ENCODE measurements at regions not wholly inside any gene's neighbourhood (a gene's known extent, or its start where the extent isn't known, plus 50 kb on each side); places are given as distances from the start of the nearest gene placed in this dataset.
A peak's percentile ranks its signal among the peaks of the same experiment; 100 is the strongest.

DNA sequence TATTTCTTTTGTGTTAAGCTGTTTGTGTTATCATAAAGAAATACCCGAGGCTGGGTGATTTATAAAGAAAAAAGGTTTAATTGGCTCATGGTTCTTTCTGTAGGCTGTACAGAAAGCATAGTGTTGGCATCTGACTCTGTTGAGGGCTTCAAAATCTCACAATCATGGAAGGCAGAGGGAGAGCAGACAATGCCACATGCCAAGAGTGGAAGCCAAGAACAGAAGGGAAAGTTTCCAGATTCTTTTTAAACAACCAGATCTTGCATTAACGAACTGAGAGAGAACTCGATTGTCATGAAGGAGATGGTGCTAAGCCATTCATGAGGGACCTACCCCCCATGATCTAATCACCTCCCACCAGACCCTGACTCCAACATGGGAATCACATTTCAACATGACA, 290.1 kb downstream of the BMP2 start:
- no peak for DNase-seq

DNA sequence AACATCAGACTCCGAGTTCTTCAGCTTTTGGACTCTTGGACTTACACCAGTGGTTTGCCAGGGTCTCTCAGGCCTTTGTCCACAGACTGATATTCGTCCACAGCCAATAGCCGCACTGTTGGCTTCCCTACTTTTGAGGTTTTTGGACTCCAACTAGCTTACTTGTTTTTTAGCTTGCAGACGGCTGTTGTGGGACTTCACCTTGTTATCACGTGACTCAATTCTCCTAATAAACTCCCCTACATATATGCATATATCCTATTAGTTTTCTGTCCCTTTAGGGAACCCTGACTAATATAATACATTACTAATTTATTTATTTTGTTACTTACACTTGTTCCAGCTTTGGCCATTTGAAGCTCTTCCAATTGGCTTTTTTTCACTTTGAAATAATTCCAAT, 311.3 kb downstream of the BMP2 start:
- no peak for DNase-seq

DNA sequence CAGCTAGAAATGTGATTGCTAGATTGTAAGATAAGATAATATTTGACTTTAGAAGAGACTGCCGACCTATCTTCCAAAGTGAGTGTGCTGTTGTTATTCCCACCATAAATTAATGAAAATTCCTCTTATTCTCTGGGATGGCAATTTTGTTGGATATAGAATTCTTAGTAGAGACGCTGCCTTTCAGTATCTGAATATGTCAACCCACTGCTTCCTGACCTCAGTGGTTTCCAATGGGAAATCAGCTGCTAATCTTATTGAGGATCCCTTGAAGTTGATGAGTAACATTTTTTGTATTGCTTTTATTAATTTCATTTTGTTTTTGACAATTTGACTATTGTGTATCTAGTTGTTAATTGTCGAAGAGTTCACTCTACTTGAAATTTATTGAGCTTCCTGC, 313.0 kb downstream of the BMP2 start:
- no peak for DNase-seq

DNA sequence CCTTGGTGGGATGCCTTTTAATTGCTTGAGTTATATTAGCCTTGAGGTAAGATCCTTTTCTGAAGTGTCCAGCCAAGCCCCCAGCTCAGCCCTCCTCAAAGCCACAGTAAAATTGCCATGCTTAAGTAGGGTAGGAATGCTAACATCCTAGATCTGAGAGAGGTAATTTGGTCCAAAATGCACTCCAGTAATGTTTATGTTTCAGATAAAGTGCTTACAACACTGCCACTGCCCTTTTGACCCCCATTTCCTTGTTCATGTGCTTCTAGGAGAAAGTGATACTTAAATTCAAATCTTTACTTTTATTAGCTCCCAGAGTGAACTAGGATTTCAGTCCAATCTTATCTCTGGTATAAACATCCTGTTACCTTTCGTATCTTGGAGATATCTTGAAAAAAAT, 318.0 kb downstream of the BMP2 start:
- no peak for DNase-seq

DNA sequence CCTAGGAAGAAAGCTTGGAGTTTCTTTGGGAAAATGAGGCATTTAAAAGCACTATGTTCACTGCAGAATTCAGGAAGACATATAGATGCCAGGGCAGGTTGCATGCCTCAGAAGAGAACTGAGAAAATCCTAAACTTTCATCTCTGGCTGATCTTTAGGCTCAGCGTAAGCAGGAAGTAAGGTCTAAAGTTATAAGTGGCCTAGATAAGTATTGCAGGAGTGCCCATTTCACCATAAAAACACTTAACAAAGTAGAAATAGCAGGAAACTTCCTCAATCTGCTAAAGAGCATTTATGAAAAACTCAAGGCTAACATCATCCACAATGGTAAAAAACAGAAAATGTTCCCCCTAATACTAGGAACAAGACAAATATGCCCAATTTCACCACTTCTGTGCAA, 320.3 kb downstream of the BMP2 start:
- DNase-seq: no peak

DNA sequence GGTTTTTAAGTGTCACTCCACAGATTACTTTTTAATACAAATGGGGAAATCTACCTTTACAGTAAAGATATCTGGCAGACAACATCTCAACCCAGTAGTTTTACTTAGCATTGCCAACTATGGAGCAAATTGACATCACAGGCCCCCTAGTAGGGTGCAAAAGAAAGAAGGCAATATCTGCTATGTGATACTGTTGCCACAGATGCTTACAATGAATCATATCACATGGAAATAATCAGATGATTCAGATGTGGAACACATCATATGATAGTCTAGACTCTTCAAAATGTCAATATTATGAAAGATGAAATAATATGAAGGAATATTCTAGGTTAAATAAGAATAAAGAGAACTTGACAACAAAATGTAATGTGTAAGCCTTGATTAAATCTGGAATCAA, 322.5 kb downstream of the BMP2 start:
- DNase-seq: no peak

DNA sequence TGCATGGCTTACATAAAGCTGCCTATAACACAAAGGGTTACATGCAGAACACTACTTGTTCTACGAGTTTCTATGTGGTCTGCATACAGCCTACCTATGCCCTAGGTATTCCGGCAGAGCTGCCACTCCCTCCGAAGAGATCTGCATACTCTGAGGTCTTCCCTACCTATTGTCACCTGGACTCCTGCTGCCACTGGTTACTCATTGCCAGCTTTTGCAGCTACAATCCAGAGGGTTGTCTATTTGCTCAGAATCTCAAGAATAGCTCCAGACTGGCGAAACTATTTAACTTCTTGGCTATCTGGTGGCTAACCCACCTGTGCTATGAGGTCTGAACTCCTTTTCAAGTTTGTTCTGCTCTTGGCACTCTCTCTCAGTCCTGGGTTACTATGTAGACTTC, 323.3 kb downstream of the BMP2 start:
- no peak for DNase-seq

DNA sequence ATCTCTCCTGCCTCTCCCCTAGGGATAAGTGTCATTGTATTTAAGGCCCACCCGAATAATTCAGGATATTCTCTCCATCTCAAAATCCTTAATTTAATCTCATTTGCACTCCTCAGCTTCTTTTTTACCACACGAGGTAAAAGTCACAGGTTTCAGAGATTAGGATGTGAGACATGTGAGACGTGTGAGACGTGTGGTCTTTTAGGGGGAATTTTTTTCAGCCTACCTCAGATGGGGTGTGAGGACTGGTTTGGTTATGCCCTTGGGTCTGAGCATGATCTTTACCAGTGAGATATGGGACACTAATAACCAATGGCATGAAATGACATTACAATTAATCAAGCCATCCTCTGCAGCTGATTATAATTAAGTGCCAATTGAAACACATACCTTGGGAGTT, 324.2 kb downstream of the BMP2 start:
- DNase-seq: no peak

DNA sequence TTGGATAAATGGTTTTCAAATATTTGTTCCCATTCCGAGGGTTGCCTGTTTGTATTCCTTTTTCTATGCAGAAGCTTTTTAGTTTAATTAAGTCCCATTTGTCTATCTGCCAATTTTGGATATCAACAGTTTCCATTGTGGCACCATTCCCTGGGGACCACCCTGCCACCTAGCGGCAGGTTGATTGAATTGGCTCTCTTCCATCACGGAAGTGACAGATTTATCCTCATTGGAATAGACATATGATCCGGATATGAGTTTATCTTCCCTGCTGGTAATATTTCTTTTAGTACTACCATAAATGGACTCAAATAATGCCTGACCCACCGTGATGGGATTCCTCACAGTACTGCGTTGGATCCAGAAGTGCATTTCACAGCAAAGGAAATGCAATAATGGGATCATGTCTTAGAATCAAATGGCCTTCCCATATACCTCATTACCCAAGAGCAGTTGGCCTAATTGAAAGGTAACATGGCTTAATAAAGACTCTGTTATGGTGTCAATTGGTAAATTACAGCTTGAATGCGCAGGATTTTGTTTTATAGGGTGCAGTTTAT, 327.0 kb downstream of the BMP2 start:
- DNase-seq: peak in 8 of 58 donors; percentile 1 to 28 (median 2)

DNA sequence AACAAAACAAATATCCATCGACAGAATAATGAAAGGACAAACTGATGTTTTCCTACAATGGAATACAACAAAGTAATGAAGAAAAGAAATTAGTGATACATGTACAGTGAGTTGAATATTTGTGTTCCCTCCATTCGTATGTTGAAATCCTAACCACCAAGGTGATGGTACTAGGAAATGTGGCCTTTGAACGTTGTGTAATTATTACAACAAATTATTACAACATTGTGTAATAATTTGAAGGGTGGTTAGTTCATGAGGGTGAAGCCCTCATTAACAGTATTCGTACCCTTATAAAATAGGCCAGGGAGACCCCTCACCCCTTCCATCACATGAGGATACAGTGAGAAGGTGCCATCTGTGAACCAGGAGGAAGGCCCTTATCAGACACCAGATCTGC, 339.4 kb downstream of the BMP2 start:
- DNase-seq: no peak

DNA sequence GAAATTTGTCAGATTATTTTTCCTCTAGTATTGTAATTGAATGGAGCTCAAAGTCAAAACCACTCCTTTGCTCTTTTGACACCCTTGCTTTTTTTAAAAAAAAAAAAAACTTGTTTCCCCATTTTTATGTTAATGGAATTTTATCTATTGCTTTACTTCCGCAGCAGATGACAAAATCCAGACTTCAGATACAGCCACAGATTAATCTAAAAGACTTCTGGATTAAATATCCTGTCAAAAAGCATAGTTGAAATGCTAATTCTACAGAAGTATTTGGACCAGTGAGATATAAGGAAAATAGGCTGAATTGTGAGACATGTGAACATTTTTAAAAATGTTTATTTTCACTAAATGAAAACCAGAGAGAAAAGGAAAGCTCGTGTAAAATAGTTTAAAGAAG, 341.4 kb downstream of the BMP2 start:
- DNase-seq: no peak

DNA sequence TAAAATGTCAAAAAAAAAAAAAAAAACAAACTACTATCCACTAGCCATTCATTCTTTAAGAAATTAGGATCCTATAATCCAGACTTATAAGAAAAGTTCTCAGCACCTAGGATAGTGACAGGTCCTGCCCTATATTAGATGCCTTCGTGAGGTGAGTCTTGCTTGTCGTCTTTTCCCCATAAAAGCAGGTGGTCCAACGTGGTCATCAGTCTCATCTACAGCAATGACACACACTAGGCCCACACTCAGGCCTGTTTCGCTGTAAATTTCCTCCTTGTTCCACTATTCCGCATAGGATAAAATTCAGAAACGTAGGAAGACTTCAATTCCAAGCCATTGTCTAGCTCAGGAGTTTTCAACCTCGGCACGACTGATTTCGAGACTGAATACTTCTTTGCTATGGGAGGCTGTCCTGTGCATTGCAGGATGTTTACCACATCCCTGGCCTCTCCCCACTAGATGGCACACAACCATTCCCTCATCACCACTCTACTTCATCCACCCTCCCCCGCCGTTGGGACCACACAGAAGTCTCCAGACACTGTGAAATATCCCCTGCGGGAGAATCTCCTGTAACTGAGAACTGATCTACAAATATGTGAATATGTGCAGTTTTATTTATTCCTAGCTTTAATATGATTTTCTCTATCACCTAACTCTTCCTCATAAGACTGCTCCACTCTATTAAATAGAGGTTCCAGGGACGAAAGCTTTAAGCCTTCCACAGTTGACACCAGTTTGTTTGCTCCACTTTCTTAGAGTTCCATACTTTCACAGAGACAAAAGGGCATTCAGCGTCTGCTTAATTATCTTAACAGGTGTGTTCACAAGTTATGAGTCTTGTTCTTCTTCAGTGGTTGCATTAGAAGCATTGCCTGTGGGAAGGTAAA, 346.3 kb downstream of the BMP2 start:
- peak in 21 of 58 donors; percentile 1 to 32 (median 11) for DNase-seq

DNA sequence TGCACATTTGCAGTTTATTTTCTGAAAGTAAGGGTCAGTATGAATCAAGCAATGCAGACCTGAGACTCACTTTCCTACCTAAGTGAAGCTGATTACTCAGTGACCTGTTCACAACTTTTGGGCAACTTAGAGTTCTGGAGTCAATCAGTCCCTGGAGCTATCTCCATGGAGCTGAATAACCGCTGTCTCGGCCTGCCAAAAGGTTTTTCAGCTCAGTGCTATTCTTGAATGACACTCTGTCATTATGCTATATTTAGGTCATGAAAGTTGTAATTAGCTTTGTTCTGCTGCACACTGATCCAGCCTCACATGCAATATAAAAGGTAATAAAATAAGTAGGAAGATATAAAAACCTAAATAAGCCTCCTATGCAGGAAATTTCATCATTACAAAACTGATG, 356.0 kb downstream of the BMP2 start:
- no peak for DNase-seq

DNA sequence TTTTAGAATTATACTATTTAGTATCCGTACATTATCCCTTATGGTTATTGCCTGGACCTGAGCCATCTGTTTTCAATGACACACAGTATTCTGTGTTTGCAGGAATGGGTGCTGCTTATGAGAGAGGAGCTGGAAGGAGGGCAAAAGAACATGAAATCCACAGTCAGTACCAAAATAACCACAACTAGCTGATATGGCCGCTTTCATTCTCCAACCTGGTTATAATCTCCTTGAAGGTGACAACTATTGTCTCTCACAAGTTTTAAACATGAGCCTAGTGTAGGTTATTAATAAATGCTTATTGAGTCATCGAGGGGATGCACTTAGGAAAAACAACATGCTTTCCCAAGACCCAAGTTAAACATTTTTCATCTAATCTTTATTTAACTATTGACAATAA, 356.6 kb downstream of the BMP2 start:
- DNase-seq: no peak

DNA sequence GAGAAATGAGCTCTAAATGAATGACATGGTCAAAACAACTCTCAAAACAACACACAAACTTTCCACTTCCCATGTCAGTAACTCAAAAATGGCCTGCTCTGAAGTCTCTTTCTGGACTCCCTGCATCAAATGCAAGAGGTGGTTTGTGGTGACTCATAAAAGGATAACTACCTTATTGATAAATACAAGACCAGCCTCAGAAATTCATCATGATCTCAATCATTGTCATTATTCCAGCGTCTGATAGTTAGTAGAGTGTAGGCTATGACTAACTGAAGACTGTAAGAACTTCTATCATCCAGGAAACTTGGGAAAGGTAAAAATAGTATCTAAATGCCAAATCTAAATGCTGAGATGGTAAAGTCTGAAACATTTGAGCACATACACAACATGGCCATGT, 369.4 kb downstream of the BMP2 start:
- DNase-seq: no peak

DNA sequence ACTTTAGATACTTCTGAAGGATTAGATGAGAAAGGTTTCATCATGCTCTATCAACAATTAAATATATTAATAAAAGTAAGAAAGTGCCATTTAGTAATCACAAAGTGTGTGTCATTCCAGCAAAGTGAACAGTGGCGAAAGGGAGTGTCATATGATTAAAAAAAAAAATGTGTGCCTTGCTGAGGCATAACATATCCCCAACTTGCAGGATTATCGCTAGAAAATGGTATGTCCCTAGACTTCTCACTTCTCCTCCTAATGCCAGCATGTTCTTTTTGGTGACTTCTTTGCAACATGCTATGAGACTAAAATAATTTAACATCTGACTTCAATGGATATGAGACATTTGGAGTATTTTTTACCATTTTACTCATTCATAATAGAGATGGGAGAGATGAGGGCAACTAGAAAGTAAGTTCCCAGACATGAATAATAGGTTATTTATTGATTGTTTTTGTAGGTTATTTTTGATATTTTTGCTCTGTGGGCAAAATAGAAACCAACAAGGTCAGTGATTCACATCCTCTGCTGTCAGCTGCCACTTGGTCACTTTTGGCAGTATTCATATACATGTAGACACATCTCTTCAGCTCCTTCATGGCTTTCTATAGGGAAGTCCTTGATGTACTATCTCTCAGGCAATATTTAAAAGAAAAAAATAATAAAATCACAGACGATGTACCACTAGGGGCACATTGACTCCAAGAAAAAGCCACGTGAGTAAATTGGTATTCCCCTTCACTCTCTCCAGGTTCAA, 370.1 kb downstream of the BMP2 start:
- no peak for DNase-seq

DNA sequence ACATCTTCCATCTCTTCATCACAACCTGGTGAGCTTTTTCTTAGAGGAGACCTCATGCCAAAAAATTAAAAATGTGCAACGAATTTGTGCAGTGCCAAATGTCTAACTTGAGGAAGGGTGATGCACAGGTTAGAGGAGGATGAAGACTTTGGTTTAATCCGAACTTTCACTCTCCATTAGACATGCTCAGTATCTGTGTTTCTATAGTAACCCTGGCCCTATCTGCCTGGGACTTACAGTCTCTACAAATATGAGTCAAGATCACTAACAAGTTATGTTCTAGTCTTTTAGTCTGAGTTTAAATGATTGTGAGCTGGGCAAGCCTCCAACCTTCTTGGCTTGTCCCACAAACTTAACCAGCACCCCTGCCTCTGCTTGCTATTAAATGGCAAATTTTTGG, 377.0 kb downstream of the BMP2 start:
- no peak for DNase-seq

DNA sequence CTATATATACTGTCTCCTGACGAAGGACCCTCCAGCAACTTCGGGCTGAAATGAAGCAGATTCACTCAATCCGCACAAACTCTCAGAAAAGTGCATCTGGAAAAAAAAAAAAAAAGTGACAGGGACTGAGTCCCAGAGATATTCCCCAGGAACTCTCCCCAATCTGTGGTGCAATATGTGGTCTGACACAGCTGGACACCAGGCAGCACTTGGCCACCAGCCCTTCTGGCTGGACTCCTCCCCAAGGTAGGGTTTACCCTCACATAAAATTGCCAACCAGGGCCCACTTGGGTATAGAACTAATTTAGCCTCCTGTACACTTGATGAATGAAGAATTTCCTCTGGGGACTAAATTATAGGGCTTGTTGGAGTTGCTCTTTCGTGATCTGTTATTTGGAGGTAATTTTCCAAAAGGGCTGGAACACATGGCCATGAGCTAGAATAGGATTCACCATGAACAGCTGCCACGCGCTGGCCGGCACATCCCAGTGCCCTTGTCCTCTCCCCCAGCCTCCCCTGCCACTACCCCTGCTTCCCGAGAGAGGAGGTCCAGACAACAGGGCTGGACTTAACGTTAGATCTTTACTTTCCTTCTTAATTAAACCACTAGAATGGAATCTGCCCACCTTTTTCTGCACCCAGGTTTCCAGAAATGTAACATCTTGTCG, 379.2 kb downstream of the BMP2 start:
- DNase-seq: no peak

DNA sequence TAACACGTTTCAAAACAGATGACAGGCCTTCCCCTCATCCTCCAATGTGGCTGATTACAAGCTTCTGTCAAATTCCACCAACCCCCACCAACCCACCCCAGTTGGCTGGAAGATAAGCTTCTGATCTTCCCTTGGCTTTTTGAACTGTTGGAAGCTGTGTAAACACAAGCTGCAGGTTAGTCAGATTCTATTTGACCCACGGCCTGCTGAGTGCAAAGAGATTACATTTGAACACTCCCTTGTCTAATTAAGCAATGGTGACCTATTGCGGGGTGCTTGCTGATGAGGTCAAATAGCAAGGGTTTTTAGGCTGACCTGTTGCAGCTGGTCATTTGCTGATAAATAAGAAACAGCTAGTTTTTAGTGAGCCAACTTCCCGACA, 379.7 kb downstream of the BMP2 start:
- DNase-seq: no peak

DNA sequence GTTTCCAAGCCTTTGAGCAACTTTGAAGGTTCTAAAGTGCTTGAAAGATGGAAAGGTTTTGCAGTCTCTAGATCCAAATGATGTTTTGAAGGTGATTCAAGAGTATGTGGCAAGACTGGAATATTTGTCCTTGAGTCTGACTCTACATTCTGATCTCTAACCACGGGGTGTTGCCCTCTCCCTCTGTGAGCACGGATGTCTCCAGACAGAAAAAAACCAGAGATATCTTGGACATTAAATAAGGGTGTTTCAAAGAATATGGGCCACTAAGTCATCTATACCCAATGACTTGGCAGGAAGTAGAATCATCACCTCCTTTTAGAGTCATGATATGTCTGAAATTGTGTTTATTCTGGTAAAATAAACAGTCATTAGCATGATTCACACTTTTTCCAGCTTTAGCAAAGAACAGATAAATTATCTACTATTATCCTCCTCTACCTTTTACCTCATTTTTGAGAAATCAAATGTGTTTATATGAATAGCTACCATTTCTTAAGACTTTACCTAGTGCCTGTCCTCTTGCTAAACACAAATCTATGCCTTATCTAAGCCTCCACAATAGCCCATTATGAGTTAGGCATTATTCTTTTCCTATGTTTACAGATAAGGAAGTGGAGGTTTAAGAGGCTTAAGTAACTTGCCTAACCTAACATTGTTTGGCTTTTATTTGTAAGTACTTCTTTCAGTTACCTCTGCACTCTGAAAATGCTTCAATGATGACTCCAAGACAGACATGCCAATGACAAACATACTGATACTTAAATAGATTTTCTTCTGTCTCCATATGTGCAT, 384.4 kb downstream of the BMP2 start:
- no peak for DNase-seq

DNA sequence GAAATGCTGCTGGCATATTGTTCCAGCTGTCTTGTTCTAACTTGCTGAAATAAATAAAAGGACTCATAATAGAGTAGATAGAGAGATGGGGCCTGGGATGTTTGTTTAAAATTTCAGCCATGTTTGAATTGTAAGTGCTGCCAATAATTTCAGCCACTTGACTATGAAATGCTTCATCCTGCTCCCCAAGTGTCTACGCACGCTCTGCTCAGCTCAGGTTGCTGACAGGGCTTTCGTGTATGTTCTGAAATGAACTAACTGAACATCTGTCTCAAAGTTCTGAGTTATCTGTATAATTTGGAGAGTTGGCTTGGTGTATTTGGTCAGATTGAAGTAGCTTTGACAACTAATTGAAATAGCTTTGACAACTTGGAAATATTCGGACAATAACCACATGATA, 387.8 kb downstream of the BMP2 start:
- DNase-seq: no peak
